Keratinocyte (primary cell): ENCODE measurements at regions not wholly inside any gene's neighbourhood (a gene's known extent, or its start where the extent isn't known, plus 50 kb on each side); places are given as distances from the start of the nearest gene placed in this dataset.

ENCODE experiments used
- DNase-seq: peaks from one replicate; pipeline ENCODE4 v3.0.0-alpha.2; 2011; ENCODE audit warnings: low read depth, missing footprints, low spot score
- FAIRE-seq: peaks from 2 replicates; lab custom pipeline; 2011; peaks lifted over from hg19 to GRCh38; lab: Jason Lieb, UNC
- H2AFZ ChIP-seq: 2 replicates; pipeline ENCODE4 v1.6.0; 2012; ENCODE audit warnings: low read length, control low read depth, inconsistent platforms; ENCODE audit not compliant: control insufficient read depth
- H3K27ac ChIP-seq: 2 replicates; pipeline ENCODE4 v1.5.1; 2011; ENCODE audit warnings: low read length; ENCODE audit not compliant: control insufficient read depth, insufficient read depth
- H3K27me3 ChIP-seq: 3 replicates; pipeline ENCODE4 v1.6.0; 2011; ENCODE audit warnings: low read length; ENCODE audit not compliant: control insufficient read depth, insufficient read depth; ENCODE audit errors: extremely low read depth
- H3K36me3 ChIP-seq, 2 experiments: 2 replicates in 1 of 2; 3 replicates in 1 of 2; pipeline ENCODE4 v1.5.1; 2011; ENCODE audit warnings: low read length in 2 of 2, mild to moderate bottlenecking in 1 of 2; ENCODE audit not compliant: control insufficient read depth in 2 of 2, insufficient read depth in 2 of 2; ENCODE audit errors: extremely low read depth in 1 of 2
- H3K4me1 ChIP-seq: 3 replicates; pipeline ENCODE4 v1.5.1; 2011; ENCODE audit warnings: low read length; ENCODE audit not compliant: control insufficient read depth, insufficient read depth; ENCODE audit errors: extremely low read depth
- H3K4me2 ChIP-seq: 3 replicates; pipeline ENCODE4 v1.6.0; 2011; ENCODE audit warnings: low read depth, low read length; ENCODE audit not compliant: control insufficient read depth, insufficient read depth; ENCODE audit errors: extremely low read depth
- H3K4me3 ChIP-seq, 3 experiments: fragments of 200-600 bp in 1 of 3; sonication (generic) in 1 of 3; 2 replicates in 2 of 3; 3 replicates in 1 of 3; pipeline ENCODE4 v1.5.1; 2011 to 2016; ENCODE audit warnings: low read length in 3 of 3, mild to moderate bottlenecking in 3 of 3, control low read depth in 2 of 3, inconsistent platforms in 1 of 3, low read depth in 1 of 3, mixed read lengths in 1 of 3, mixed run types in 1 of 3, moderate library complexity in 1 of 3; ENCODE audit not compliant: control insufficient read depth in 2 of 3, insufficient read depth in 2 of 3; ENCODE audit errors: extremely low read depth in 1 of 3
- H3K79me2 ChIP-seq: 2 replicates; pipeline ENCODE4 v1.6.0; 2012; ENCODE audit warnings: low read length; ENCODE audit not compliant: control insufficient read depth, insufficient read depth
- H3K9ac ChIP-seq: 3 replicates; pipeline ENCODE4 v1.6.0; 2011; ENCODE audit warnings: low read length; ENCODE audit not compliant: control insufficient read depth, insufficient read depth; ENCODE audit errors: extremely low read depth
- H3K9me1 ChIP-seq: 3 replicates; pipeline ENCODE4 v1.6.0; 2011; ENCODE audit warnings: low read length; ENCODE audit not compliant: control insufficient read depth, insufficient read depth; ENCODE audit errors: extremely low read depth
- H3K9me3 ChIP-seq: 2 replicates; pipeline ENCODE4 v1.5.1; 2012; ENCODE audit warnings: low read depth, low read length; ENCODE audit not compliant: control insufficient read depth
- H4K20me1 ChIP-seq: 3 replicates; pipeline ENCODE4 v1.6.0; 2011; ENCODE audit warnings: low read length; ENCODE audit not compliant: control insufficient read depth, insufficient read depth; ENCODE audit errors: extremely low read depth
- CTCF ChIP-seq, 3 experiments: IDR thresholded peaks in 1 of 3; conservative IDR thresholded peaks in 1 of 3; optimal IDR thresholded peaks in 1 of 3; 2 replicates in 2 of 3; 3 replicates in 1 of 3; pipeline versions ENCODE3 to v1.5.1; 2011; ENCODE audit warnings: low read length in 3 of 3, mild to moderate bottlenecking in 3 of 3, moderate library complexity in 2 of 3, control low read depth in 1 of 3, inconsistent platforms in 1 of 3; ENCODE audit not compliant: insufficient read depth in 2 of 3; ENCODE audit errors: extremely low read depth in 1 of 3
- EZH2 ChIP-seq: IDR thresholded peaks from one replicate; pipeline ENCODE4 v1.6.1; 2012; ENCODE audit warnings: inconsistent platforms, mild to moderate bottlenecking, low read length, moderate library complexity
- dilution Hi-C: fragments of 300-500 bp; cut with MboI; formaldehyde crosslinking; loops from one replicate; pipeline ENCODE4 v1.7.0; 2020; ENCODE audit warnings: low sequenced_read_pairs; ENCODE audit not compliant: extremely low pct_ligation_motif_present

DNA sequence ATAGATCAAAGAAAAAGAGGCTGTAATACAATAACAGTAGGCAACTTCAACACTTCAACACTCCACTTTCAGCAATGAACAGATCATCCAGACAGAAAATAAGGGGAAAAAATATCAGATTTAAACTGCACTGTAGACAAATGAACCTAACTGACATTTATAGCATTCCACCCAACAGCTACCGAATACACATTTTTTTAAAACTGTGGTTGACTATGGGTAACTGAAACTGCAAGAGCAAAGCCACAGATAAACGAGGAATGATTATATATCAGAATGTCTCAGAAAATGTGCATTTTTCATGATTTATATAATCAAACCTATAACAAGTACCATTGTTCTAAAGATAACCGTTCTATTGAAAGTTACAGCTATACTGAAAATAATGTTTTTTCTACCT lies 514.9 kb upstream of the DPPA4 start:
- Histone ChIP-seq H3K9me1 (no peaks in the 10 kb centered on the region), H3K4me1 (no peaks in the 10 kb centered on the region), H2AFZ (no peak overlapping the region), H3K4me3 (no peak overlapping the region), H3K27ac (no peak overlapping the region), H3K79me2 (no peaks in the 10 kb centered on the region), H3K27me3 (no peaks in the 10 kb centered on the region), H3K4me2 (no peak overlapping the region), H3K36me3 (no peaks in the 10 kb centered on the region), H3K9ac (no peak overlapping the region), H4K20me1 (no peaks in the 10 kb centered on the region), H3K9me3 (no peaks in the 10 kb centered on the region)
- no peak for TF ChIP-seq CTCF (optimal IDR thresholded peaks at IDR 0.05 in 1 of 3, IDR thresholded peaks at IDR 0.05 in 1 of 3, conservative IDR thresholded peaks at IDR 0.05 in 1 of 3; ENCODE audit: extremely low read depth in 1 of 3, insufficient read depth in 2 of 3, low read length in 3 of 3)
- FAIRE-seq (no peak), DNase-seq (no peak)
- dilution Hi-C loops, result no loop called here

DNA sequence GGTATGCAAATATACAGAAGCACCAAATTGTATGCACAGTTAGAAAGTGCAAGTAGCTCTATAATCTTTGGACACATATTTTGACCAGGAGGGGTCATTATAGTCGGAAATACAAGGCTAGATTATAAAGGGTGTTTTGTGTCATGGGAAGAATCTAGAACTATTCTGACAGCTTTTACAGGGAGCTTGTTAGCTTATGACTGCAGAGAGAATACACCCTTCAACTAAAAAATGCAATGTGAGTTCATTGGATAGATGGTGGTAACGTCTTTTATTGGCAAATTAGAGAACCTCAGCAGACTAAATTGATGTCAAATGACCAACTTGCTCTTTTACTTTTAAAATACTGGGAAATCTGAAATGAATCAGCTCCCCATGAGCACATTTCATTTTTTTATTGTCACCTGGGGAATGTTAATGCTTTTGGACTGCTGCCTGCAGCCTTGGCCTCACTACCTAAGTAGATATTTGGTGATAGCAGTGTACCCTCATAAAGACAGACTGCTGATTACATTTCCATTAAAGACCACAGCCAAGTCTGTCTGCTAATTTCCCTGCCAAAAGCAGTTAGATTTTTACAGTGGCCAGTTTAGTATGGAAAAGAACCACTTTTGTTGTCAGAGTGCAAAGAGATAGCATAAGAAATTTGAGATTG lies 515.9 kb upstream of the DPPA4 start:
- Histone ChIP-seq H3K4me1 (no peaks in the 10 kb centered on the region), H3K4me3 (no peak overlapping the region), H3K9me3 (no peaks in the 10 kb centered on the region), H4K20me1 (no peaks in the 10 kb centered on the region), H3K36me3 (no peaks in the 10 kb centered on the region), H2AFZ (no peak overlapping the region), H3K9ac (no peak overlapping the region), H3K27ac (no peak overlapping the region), H3K27me3 (no peaks in the 10 kb centered on the region), H3K4me2 (no peak overlapping the region), H3K79me2 (no peaks in the 10 kb centered on the region), H3K9me1 (no peaks in the 10 kb centered on the region)
- FAIRE-seq (no peak), DNase-seq (no peak)
- TF ChIP-seq EZH2 (no peak), CTCF (optimal IDR thresholded peaks at IDR 0.05 in 1 of 3, IDR thresholded peaks at IDR 0.05 in 1 of 3, conservative IDR thresholded peaks at IDR 0.05 in 1 of 3; ENCODE audit: extremely low read depth in 1 of 3, insufficient read depth in 2 of 3, low read length in 3 of 3) (no peak)
- dilution Hi-C loops, result no loop called here
